GM18505 (cell line): ENCODE measurements at regions not wholly inside any gene's neighbourhood (a gene's known extent, or its start where the extent isn't known, plus 50 kb on each side); places are given as distances from the start of the nearest gene placed in this dataset.
"Not testable (repeated sequence)": the region's sequence is repeated elsewhere in the genome, so short reads cannot be mapped to it uniquely, and the experiment has no call there.

Experiments
- ATAC-seq: cut with Tn5 transposase; IDR thresholded peaks from one replicate; pipeline ENCODE4 v1.9.1; 2021; ENCODE audit not compliant: unreplicated experiment
- POLR2A ChIP-seq: IDR thresholded peaks from 4 replicates; pipeline ENCODE4 v1.6.1; 2011; ENCODE audit warnings: borderline replicate concordance; ENCODE audit not compliant: insufficient read depth, insufficient read length; ENCODE audit errors: extremely low read depth

- no peak for ATAC-seq
- TF ChIP-seq POLR2A, result no peak
These were observed 619.3 kb downstream of the TP53TG3F start for GRCh38 chr16:34078691-34079090.

GRCh38 chr16:34085038-34085437, 625.6 kb downstream of the TP53TG3F start:
- ATAC-seq, result not testable (repeated sequence)

GRCh38 chr16:34095006-34095405, 635.6 kb downstream of the TP53TG3F start:
- not testable (repeated sequence) for ATAC-seq

GRCh38 chr16:34096911-34097310, 637.5 kb downstream of the TP53TG3F start:
- not testable (repeated sequence) for ATAC-seq

GRCh38 chr16:34097326-34097725, 637.9 kb downstream of the TP53TG3F start:
- not testable (repeated sequence) for ATAC-seq

GRCh38 chr16:34098033-34098432, 638.6 kb downstream of the TP53TG3F start:
- not testable (repeated sequence) for ATAC-seq

- not testable (repeated sequence) for ATAC-seq
These were observed 639.6 kb downstream of the TP53TG3F start for GRCh38 chr16:34099028-34099427.
